Activated CD4-positive, alpha-beta T cell treated with anti-CD3 and anti-CD28 coated beads for 48 hours (primary cell): ENCODE measurements at regions not wholly inside any gene's neighbourhood (a gene's known extent, or its start where the extent isn't known, plus 50 kb on each side); places are given as distances from the start of the nearest gene placed in this dataset.

Experiments
- DNase-seq: peaks from one replicate; pipeline ENCODE4 v3.0.0-alpha.2; 2020

DNA sequence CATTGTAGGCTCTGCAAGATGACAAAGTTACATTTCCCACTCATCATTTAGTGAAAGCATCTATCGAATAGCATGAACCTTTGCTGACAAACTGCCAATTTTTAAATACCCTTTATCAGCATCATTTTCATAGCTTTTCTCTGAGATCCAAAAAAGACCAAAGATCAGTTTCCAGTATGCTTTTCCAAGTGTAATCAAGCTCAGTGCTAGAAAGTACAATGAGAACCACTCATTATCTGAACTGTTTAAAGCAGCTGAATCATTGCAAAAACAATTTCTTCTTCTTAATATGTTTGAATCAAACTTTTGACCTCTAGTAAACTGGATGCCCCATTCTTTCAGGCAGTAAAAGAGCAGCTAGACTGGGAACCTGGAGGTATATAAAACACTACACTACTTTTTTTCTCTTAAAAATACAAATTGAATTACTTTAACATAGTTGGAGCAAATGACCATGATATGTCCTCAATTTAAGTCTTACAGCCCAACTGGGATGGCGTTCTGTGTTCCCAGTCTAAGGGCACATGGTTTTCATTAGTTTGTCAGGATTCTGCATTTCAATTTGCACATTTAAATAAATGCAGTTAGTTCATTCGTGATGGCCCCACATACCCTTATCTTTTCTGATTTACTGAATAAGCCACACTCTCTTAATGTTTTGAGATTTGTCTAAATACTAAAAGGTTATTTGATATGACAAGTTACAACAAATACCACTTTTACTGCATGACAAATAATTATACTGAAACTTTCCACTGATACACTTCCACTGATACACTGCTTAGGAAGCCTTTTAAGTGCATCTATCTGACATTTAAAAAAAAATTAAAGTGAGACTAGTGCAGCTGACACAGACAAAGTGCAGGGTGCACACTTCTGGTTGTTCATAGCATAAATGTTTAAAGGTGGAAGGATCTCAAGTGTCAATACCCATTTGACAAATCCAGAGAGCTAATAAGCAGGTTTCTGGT, 146.0 kb upstream of the FRMD4B start:
- DNase-seq = no peak

DNA sequence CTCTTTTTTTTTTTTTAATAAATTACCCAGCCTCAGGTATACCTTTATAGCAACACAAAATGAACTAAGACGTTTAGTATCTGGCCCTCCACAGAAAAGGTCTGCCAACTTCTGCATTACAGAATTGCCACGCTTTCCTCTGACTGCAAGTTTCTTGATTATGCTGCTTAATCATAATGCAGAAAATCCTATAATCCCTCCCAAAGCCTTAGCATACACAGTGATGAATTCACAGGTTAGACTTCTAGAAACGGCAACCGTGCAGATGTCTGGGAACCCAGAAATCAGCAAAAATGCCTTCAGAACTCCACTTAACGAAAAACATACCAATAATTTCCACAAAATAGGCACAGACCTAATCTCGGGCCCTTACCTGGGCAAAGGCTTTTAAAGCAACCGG, 144.7 kb upstream of the FRMD4B start:
- no peak for DNase-seq

DNA sequence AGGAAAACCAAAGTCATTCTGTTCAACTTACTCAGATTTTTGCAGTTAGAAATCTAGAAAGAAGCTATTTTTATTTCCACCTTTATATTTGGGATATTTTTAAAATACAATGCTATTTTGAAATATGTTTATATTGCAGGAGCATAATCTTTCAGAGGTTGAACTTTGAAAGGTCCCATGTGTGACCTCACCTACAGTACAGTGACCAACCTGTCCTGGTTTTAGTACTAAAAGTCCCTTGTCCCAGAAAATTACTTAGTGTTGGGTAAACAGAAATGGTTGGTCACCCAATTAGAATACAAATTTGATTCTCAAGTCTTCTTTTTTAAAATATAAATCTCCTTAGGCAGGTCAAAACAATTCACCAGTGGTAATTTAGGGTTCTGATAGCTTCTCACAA, 141.6 kb upstream of the FRMD4B start:
- DNase-seq = no peak

DNA sequence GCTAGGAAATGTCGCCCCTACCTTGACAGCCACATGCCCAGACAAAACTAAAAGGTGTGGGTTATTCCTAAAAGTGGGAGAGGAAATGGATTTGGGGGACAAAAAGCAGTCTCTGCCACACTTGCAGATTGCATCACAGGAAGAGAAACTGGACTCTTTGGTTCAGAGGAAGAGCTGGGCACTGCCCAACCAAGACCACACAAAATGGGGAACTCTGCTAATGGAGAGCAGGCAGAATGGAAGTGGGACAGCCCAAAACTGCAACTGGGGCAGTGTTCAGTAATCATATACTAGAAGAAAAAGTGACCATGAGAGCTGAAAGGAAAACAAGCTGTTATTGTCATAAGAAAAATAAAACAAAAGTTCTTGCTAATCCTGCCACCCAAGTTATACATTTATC, 138.9 kb upstream of the FRMD4B start:
- no peak for DNase-seq

DNA sequence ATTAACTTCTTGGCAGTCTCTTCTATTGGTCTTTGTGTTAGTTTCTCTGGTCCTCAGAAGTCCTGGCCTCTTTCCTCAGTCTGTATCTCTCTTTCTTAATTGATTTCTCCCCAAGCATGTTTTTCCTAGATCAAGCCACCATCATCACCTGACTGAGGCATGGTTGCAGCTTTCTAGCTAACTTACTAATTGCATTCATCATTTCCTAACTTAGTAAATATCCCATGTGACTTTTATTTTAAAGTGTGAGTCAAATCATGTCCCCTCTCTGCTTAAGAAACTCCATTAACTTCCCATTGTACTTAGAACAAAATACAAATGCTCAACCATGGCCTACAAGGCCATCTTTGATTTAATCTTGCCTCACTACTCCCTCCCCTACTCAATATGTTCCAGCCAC, 135.4 kb upstream of the FRMD4B start:
- no peak for DNase-seq

DNA sequence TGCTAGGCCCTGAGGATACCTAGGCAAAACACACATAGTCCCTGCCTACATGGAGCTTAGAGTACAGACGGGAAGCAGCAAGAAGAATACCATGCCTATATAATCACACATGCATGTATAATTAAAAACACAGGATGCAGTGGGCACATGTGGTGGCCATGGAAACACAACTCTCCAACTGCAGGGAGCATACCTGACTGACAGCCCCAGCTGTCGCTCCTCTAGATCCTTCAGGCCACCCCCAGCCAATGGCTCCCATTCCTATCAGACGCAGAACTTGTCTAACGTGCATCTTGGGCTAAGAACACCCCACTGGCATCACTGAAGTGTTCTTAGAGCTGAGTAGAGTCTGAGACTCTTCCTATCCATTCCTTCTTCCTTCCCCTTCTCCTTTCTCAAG, 125.5 kb upstream of the FRMD4B start:
- no peak for DNase-seq

DNA sequence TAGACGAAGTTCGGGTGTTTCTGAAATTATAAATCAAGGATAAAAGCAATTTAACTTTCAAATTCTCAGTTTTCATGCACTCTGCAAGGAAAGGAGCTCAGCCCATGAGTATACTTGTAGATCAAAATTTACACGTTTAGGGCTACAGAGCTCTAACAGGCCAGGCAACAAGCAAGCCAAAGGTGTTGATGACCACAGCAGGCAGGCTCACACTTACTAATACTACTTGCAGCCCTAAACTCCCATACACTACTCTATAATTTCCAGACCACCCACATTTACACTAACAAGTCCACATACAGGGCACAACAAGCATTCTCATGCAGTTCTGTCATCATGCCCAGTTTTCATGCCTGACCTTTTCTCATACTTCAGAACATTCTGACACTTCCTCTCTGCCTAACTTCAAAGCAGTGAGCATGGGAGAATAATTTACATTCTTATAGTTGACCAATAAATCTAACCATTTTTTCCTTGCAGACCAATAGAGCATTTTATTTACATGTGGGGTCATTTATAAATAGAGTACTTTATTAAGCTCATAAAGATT, 124.7 kb upstream of the FRMD4B start:
- DNase-seq = no peak

DNA sequence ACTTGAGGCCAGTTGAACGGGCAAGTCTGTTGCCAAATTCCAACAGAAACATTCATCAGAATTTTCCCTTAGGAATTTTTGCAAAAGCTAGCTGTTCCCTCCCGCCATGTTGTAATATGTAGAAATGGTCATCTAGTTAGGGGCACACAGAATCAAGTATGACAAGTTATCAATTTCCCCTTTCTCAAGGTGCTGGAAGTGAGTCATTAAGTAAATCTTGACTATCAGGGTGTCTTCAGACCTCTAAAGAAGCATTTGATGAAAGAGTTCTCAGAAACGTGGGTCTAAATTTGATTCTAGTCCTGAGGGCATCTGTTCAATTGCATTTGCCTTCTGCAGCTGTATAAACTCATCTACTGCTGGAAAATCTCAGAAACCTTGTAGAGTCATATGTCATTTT, 123.4 kb upstream of the FRMD4B start:
- DNase-seq = no peak

DNA sequence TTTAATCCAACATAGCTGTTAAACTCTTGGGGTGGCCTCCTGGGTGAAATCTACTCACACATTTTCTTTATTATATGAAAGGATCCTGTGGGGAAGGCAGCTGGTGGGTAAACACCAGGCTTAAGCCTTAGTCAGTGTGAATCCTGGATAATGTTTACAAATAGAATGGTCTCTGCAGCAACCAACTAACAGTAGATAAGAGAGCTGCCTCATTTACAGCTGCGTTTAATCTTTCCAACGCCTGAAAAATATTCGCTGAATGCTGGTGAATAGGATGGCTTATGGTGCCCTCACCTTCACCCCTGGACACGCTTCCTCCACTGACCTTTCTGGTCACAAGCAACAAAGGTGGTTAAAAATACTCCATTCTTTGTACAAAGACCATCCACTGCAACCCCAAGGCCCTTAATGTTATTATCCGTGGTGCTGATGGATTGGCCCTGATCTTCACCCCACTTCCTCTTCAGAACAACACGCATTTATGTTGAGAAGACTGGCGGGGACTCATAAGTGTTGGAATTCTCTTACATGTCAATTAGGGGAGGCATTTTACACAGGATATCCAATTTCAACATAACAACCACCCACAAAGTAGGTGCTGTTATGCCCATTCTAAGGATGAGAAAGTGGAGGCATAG, 120.0 kb upstream of the FRMD4B start:
- no peak for DNase-seq

DNA sequence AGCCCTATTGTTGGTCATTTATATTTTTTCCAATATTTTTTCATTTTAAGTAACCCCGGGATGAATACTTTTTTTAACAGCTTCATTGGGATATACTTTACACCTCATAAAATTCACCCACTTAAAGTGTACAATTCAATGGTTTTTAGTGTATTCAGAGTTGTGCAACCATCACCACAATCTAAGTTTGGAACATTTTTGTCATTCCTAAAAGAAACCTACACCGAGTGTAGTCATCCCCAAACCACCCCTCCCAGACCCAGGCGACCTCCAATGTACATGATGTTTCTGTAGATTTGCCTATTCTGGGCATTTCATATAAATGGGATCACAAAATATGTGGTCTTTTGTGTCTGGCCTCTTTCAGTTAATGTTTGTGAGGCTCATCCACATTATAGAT, 118.3 kb upstream of the FRMD4B start:
- no peak for DNase-seq

DNA sequence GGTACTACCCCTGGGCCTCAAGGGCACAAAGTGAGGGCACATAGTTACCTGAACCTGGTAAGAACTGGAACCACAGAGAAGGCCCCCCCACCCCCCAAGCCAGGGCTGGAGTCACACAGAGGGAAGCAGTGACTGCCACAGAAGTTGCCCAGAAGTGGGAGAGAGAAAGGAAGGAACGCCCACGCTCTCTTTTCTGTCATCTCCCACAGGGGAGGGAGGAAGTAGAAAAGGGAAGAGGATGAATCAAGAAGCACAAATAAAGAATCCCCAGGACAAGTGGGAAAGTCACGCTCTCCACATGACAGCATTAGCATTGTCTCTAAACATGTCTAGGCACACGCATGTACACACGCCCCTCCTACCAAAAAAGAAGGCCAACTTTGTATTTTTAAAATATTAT, 114.7 kb upstream of the FRMD4B start:
- no peak for DNase-seq

DNA sequence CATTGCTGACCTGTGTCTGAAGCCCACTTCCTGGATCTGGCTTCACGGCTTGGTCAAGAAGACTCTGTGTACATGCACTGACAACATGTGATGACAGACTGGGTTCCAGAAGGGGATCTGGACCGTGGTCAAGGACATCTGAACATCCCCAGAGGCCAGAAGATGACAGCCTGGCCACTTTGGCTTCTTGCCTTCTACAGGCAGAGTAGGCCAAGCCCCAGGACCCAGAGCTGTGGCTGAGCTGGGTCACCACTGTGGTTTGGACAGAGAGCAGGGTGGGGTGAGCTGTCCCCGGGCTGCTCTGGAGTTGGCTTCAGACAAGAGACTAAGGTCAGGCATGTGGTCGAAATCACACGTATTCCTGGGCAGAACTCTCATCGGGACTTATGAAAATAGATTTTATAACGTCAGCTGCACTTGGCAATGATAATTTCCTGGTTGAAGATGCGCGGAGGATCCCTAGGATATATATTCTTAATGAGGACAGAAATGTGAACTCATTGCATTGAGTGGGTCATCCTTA, 114.1 kb upstream of the FRMD4B start:
- DNase-seq = no peak

DNA sequence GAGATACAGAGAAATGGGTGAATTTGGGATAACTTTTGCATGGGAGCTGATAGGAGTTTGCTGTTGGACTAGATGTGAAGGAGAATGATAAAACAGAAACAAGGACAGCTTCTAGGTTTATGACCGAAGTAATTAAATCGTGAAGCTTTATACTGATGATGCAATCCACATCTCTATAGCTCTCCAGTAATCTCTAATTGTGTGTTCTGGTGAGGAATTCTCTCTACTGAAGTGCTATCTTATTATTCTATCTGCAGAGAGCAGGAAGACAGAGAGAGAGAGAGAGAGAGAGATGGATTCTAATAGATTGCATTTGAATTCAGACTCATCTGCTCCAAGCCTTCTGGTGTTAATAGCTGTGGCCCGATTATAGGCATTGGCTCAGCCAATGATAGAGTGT, 113.5 kb upstream of the FRMD4B start:
- no peak for DNase-seq

DNA sequence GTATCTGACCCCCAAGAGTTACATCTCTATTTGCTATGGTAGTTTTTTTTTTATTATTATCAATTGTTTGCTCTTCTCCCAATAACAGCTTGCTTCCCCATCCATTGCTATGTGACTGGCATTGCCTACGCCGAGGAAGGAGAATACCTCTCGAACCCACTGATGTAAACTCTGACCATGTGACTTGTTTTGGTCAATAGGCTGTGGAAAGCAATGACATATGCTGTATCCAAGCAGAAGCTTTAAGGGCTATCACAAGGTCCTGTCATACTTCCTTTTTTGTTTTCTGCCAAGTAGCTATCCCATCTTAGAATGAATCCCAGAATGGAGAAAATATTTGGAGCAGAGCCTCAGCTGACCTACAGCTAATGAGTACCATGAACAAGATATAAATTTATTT, 111.0 kb upstream of the FRMD4B start:
- DNase-seq = no peak

DNA sequence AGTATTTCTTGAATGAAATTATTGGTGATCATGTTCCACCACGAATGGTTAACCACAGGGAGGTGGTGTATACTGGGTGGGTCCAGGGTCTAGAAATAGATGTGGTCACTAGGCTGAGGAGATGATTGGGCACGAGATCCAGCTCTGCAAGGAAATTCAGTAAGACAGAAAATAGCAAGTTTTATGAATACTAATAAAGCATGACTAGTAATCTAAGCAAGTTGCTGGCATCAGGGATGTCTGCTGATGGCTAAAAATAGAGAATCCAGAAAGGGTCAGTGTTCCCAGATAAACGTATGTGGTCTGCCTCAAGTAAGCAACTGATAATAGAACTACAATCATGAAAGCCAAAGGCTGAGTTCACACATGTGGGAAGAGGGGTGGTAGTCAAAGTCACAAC, 108.3 kb upstream of the FRMD4B start:
- DNase-seq = no peak

DNA sequence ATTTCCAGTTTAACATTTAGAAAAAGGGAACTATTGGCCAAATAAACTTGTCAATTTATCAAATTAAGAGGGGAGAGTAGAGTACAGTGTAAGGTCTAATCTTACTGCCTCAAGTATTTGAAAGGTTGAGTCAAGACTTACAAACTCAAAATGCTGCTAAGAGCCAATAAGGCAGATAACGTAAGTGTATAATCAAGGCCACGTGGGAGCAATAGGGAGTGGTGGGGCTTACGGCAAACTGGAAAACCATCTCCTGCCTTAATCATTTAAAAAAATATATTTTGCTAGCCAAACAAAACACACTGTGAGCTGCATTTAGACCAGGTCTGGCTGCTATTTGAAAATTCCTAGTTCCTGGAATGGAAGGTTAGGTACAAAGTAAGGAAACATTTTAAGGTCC, 107.3 kb upstream of the FRMD4B start:
- no peak for DNase-seq

DNA sequence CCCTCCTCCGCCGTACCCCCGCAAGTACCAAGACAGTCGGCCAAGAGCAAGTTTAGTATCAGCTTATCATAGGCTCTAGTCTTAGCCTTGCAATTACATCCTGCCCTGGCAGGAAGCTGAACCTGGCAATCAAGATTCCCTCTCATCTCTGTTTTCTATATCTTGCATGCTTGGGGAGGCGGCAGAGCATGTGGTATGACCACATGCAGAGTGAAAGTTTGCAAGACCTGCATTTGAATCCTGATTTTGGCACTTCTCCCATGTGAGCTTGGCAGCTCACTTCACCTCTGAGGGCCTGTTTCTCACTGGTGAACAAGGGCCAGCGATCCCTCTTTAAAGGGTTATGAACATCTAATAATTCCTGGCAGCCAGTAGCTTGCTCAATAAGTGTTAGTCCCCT, 106.1 kb upstream of the FRMD4B start:
- no peak for DNase-seq

DNA sequence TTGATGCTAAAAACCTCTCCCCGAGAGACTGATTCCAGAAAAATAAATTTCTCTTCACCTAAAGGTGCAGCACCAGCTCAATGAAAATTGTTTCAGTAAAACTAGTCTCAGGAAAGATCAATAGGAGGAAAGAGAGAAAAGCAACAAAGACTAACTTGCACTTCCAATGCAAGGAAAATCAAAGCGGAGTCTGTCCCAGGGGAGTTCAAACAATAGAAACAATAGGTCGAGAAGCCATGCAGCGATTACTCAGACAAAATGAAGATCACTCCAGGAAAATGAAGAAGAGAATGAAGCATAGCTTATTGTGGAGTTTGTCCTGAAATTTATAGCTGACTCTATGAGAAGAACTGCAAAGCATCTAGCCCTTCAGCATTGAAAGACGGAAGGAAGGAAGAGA, 105.1 kb upstream of the FRMD4B start:
- DNase-seq = no peak

DNA sequence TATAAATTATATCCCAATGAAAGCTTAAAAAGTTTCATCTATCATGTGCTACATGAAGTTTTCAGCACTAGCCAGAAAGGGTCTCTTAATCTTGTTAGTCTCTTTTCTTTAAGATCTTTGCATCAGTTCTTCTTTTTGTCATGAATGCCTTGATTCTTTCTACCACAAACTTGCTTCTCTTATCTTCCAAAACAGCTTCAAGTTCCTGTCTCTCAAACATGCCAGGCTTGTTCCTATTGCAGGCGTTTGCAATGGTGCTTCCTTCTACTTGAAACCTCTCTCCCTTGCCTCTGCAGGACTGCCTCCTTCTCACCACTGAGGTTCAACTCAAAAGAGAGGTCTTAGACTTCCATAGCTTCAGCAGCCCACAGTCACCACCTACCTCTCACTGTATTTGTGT, 104.3 kb upstream of the FRMD4B start:
- no peak for DNase-seq

DNA sequence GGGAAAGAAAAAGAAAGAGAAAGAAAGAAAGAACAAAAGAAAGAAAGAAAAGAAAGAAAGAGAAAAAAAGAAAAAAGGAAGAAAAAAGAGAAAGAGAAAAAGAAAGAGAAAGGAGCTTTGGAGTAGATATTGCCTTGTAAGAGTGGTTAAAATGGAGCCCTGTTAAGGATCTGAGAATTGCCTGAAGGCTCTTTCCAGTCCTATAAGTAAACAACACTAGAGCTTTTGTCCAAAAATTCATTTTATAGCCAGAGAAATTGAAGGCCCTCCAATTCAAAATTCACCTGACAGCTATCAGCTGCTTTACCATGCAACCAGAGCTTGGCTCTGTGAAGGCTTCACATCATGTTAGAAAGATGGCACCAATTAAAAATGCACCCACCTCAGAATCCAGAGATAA, 102.1 kb upstream of the FRMD4B start:
- no peak for DNase-seq

DNA sequence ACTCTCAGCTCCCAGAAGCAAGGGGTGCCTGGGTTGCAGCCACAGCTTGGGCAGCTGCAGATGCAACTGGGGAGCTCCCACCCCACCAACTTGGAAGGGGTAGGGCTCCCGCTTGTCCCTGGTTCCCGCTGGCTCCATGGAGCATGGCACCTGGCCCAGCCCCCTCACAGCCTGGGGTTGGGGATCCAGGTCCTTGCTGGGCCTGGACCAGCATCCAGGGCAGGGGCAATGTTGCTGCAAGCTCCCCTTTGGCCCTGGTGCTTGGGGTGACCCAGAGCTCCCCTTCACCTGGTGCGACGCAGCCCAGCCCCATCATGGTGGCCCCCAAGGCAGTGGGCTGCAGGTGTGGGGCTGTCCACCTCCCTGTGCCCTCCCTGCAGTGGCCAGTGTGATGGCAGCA, 99.6 kb upstream of the FRMD4B start:
- no peak for DNase-seq

DNA sequence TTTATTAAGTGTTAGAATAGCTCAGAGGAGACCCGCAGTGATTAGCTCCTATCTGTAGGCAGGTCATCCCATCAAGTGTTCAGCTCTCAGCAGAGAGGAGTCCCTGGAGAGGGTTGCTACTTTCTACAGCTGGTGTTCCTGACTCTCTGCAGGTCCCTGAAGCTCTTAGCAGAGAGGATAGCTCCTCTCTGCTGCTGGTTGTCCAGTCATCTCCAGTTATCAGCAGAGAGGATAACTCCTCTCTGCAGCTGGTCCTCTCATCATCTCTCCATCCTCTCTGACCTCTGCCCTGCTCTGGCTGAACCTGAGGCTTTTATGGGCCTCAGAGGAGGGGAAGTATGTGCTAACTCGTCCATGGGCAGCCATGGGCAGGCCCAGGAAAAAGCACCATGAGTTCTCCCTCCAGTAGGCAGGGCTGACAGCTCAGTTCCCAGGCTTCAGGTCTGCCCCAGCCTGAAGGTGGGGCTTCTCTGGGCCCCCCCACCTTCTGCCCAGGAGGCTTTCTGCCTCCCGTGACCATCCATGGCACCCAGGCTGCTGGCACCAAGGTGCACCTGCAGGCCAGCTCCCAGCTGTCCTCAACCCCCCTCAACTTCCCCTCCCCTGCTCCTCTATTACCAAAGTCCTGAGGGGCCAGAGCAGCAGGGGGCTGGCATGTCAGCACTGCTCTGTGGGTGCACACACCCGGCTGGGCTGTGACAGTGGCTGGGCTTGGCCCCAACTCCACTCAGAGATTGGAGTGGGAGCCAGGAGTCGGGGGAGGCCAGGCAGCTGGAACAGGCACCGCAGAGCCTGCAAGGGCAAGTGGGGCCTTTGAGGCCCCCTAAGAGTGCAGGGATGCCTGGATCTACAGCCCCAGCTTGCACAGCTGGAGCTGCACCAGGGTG, 98.9 kb upstream of the FRMD4B start:
- no peak for DNase-seq

DNA sequence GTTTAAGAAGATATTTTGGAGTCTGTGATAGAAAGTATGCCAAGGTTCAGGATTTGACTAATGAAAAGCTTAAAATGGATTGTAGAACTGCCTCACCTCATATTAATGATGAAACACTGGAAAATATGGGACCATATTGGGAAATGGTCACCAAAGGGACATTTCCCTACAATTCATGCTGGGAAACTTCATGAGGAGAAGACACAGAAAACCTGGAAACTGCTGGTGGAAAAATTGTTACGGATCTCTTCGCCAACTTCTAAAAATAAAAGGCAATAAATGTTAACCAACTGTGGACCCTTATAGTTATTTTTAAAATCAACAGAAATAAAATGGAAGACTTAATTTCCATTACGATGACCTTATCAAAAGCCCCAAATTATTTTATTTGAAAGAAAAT, 97.6 kb upstream of the FRMD4B start:
- no peak for DNase-seq
